HEK293 (cell line): ENCODE measurements at regions not wholly inside any gene's neighbourhood (a gene's known extent, or its start where the extent isn't known, plus 50 kb on each side); places are given as distances from the start of the nearest gene placed in this dataset.

Experiments used
- CTCF ChIA-PET: fragments of 350-600 bp; formaldehyde crosslinking; extraction: SDS; loops from one replicate; lab custom pipeline; 2021; ENCODE audit warnings: antibody characterized with exemption; lab: Yijun Ruan, JAX
- POLR2A ChIA-PET: fragments of 300-600 bp; formaldehyde crosslinking; extraction: SDS; loops from one replicate; lab custom pipeline; 2020; ENCODE audit warnings: antibody characterized with exemption, inconsistent platforms; lab: Yijun Ruan, JAX
- H3K27ac ChIP-seq: fragments of 200-500 bp; sonication (Bioruptor generic); 2 replicates; pipeline ENCODE4 v1.5.1; 2014; ENCODE audit warnings: low read depth, low read length, control low read depth, inconsistent platforms; ENCODE audit errors: extremely low read depth
- H3K36me3 ChIP-seq, 2 experiments: fragments of 200-500 bp in 1 of 2; sonication (Bioruptor generic) in 1 of 2; 1 replicate in 1 of 2; 2 replicates in 1 of 2; pipeline ENCODE4 v1.5.1; 2014 to 2017; ENCODE audit warnings: inconsistent platforms in 2 of 2, low read length in 2 of 2; ENCODE audit not compliant: control insufficient read depth in 2 of 2, insufficient read depth in 1 of 2
- H3K4me1 ChIP-seq: fragments of 200-500 bp; sonication (Bioruptor generic); 2 replicates; pipeline ENCODE4 v1.5.1; 2014; ENCODE audit warnings: mild to moderate bottlenecking, low read length, inconsistent platforms; ENCODE audit not compliant: control insufficient read depth, insufficient read depth
- H3K4me3 ChIP-seq: 2 replicates; pipeline ENCODE4 v1.5.1; 2011; ENCODE audit warnings: low read depth, mild to moderate bottlenecking, control low read depth, low read length, moderate library complexity
- H3K9me3 ChIP-seq: fragments of 200-500 bp; sonication (Bioruptor generic); 2 replicates; pipeline ENCODE4 v1.5.1; 2014; ENCODE audit warnings: low read depth, low read length, inconsistent platforms; ENCODE audit not compliant: control insufficient read depth, insufficient read depth
- GLI2 ChIP-seq: fragments of 450-650 bp; formaldehyde crosslinking; IDR thresholded peaks from 2 replicates; pipeline ENCODE4; 2017; ENCODE audit warnings: missing biosample characterization, missing genetic modification characterization, low read depth, borderline replicate concordance
- GLI4 ChIP-seq: fragments of 450-650 bp; formaldehyde crosslinking; IDR thresholded peaks from 2 replicates; pipeline ENCODE4 v1.5.1; 2016; ENCODE audit warnings: missing biosample characterization, missing genetic modification characterization
- HOXC10 ChIP-seq: sonication (generic); formaldehyde crosslinking; IDR thresholded peaks from 2 replicates; pipeline ENCODE4 v1.8.1; 2023; ENCODE audit warnings: mild to moderate bottlenecking, missing genetic modification reagents
- MYNN ChIP-seq: fragments of 450-650 bp; formaldehyde crosslinking; IDR thresholded peaks from 2 replicates; pipeline ENCODE4 v1.5.1; 2016; ENCODE audit warnings: missing biosample characterization, missing genetic modification characterization, borderline replicate concordance
- PRDM1 ChIP-seq: fragments of 450-650 bp; formaldehyde crosslinking; IDR thresholded peaks from 2 replicates; pipeline ENCODE4; 2016; ENCODE audit warnings: missing biosample characterization, missing genetic modification characterization
- ZNF292 ChIP-seq: fragments of 450-650 bp; formaldehyde crosslinking; IDR thresholded peaks from 2 replicates; pipeline ENCODE4 v1.5.1; 2016; ENCODE audit warnings: low read depth, missing biosample characterization, missing genetic modification characterization, borderline replicate concordance
- ZNF302 ChIP-seq: fragments of 450-650 bp; formaldehyde crosslinking; IDR thresholded peaks from 2 replicates; pipeline ENCODE4 v1.5.1; 2016; ENCODE audit warnings: missing biosample characterization, missing genetic modification characterization, low read depth
- ZNF37A ChIP-seq: fragments of 450-650 bp; IDR thresholded peaks from 2 replicates; pipeline ENCODE4 v1.5.1; 2018; ENCODE audit warnings: missing biosample characterization, missing genetic modification characterization
- ZNF391 ChIP-seq: fragments of 450-650 bp; formaldehyde crosslinking; IDR thresholded peaks from 2 replicates; pipeline ENCODE4 v1.5.1; 2016; ENCODE audit warnings: low read depth, missing biosample characterization, missing genetic modification characterization, borderline replicate concordance
- ZNF529 ChIP-seq: fragments of 450-650 bp; formaldehyde crosslinking; IDR thresholded peaks from 2 replicates; pipeline ENCODE4 v1.5.1; 2017; ENCODE audit warnings: missing genetic modification characterization, missing biosample characterization; ENCODE audit not compliant: insufficient replicate concordance
- ZNF548 ChIP-seq: fragments of 450-650 bp; formaldehyde crosslinking; IDR thresholded peaks from 2 replicates; pipeline ENCODE4 v1.5.1; 2016; ENCODE audit warnings: missing biosample characterization, missing genetic modification characterization
- ZNF549 ChIP-seq: fragments of 450-650 bp; IDR thresholded peaks from 2 replicates; pipeline ENCODE4 v1.5.1; 2018; ENCODE audit warnings: missing biosample characterization, missing genetic modification characterization, mild to moderate bottlenecking, inconsistent platforms, moderate library complexity
- ZSCAN16 ChIP-seq: fragments of 450-650 bp; formaldehyde crosslinking; IDR thresholded peaks from 2 replicates; pipeline ENCODE4 v1.5.1; 2016; ENCODE audit warnings: missing biosample characterization, missing genetic modification characterization
- TF ChIP-seq, protein P1 (sequence below): fragments of 450-650 bp; formaldehyde crosslinking; IDR thresholded peaks from 2 replicates; pipeline ENCODE4 v1.5.1; 2017; ENCODE audit warnings: missing biosample characterization, missing genetic modification characterization
- TF ChIP-seq, protein P2 (sequence below): fragments of 450-650 bp; formaldehyde crosslinking; IDR thresholded peaks from 2 replicates; pipeline ENCODE4 v1.5.1; 2016; ENCODE audit warnings: missing biosample characterization, missing genetic modification characterization
- TF ChIP-seq, protein P3 (sequence below): fragments of 450-650 bp; formaldehyde crosslinking; IDR thresholded peaks from 2 replicates; pipeline ENCODE4 v1.5.1; 2017; ENCODE audit warnings: missing biosample characterization, missing genetic modification characterization
- TF ChIP-seq, protein P4 (sequence below): fragments of 450-650 bp; formaldehyde crosslinking; IDR thresholded peaks from 2 replicates; pipeline ENCODE4 v1.5.1; 2016; ENCODE audit warnings: missing biosample characterization, missing genetic modification characterization

DNA sequence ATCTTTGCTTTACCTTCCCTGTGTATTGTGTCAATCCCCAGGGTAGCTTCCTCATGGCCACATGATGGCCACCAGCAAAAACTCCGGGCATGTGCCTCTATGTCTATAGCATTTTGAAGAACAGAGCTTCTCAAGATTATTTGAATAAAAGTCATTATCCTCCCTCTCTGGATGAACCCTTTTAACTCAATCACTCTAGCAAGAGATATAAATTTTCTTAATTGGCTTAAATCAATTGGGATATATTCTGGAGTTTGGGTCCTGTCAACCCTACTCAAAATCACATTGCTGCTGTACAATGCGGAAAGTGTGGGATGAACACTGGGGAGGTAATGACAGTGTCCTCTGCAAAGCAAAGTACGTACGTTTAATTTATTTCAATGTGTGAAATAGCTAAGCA, 370.6 kb upstream of the LRRC3B start:
- Histone ChIP-seq H3K36me3 (no peaks in the 10 kb centered on the region), H3K4me1 (no peaks in the 10 kb centered on the region), H3K4me3 (no peak overlapping the region), H3K27ac (no peak overlapping the region), H3K9me3 (no peaks in the 10 kb centered on the region)
- POLR2A ChIA-PET, result no interaction called here
- CTCF ChIA-PET, result no interaction called here
- TF ChIP-seq, protein P1, sequence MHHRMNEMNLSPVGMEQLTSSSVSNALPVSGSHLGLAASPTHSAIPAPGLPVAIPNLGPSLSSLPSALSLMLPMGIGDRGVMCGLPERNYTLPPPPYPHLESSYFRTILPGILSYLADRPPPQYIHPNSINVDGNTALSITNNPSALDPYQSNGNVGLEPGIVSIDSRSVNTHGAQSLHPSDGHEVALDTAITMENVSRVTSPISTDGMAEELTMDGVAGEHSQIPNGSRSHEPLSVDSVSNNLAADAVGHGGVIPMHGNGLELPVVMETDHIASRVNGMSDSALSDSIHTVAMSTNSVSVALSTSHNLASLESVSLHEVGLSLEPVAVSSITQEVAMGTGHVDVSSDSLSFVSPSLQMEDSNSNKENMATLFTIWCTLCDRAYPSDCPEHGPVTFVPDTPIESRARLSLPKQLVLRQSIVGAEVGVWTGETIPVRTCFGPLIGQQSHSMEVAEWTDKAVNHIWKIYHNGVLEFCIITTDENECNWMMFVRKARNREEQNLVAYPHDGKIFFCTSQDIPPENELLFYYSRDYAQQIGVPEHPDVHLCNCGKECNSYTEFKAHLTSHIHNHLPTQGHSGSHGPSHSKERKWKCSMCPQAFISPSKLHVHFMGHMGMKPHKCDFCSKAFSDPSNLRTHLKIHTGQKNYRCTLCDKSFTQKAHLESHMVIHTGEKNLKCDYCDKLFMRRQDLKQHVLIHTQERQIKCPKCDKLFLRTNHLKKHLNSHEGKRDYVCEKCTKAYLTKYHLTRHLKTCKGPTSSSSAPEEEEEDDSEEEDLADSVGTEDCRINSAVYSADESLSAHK (tag by site-specific recombination), result no peak
- TF ChIP-seq ZNF391 (tag by site-specific recombination) (no peak), PRDM1 (tag by site-specific recombination) (no peak), ZNF302 (no peak), ZNF549 (tag by site-specific recombination) (no peak), GLI4 (no peak), GLI2 (tag by site-specific recombination) (no peak), ZNF292 (no peak), ZNF548 (tag by site-specific recombination) (no peak), ZNF37A (tag by site-specific recombination) (no peak), HOXC10 (CRISPR knock-in tag) (no peak), ZSCAN16 (tag by site-specific recombination) (no peak)
- TF ChIP-seq, protein P2, sequence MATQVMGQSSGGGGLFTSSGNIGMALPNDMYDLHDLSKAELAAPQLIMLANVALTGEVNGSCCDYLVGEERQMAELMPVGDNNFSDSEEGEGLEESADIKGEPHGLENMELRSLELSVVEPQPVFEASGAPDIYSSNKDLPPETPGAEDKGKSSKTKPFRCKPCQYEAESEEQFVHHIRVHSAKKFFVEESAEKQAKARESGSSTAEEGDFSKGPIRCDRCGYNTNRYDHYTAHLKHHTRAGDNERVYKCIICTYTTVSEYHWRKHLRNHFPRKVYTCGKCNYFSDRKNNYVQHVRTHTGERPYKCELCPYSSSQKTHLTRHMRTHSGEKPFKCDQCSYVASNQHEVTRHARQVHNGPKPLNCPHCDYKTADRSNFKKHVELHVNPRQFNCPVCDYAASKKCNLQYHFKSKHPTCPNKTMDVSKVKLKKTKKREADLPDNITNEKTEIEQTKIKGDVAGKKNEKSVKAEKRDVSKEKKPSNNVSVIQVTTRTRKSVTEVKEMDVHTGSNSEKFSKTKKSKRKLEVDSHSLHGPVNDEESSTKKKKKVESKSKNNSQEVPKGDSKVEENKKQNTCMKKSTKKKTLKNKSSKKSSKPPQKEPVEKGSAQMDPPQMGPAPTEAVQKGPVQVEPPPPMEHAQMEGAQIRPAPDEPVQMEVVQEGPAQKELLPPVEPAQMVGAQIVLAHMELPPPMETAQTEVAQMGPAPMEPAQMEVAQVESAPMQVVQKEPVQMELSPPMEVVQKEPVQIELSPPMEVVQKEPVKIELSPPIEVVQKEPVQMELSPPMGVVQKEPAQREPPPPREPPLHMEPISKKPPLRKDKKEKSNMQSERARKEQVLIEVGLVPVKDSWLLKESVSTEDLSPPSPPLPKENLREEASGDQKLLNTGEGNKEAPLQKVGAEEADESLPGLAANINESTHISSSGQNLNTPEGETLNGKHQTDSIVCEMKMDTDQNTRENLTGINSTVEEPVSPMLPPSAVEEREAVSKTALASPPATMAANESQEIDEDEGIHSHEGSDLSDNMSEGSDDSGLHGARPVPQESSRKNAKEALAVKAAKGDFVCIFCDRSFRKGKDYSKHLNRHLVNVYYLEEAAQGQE (tag by site-specific recombination), result no peak
- TF ChIP-seq, protein P3, sequence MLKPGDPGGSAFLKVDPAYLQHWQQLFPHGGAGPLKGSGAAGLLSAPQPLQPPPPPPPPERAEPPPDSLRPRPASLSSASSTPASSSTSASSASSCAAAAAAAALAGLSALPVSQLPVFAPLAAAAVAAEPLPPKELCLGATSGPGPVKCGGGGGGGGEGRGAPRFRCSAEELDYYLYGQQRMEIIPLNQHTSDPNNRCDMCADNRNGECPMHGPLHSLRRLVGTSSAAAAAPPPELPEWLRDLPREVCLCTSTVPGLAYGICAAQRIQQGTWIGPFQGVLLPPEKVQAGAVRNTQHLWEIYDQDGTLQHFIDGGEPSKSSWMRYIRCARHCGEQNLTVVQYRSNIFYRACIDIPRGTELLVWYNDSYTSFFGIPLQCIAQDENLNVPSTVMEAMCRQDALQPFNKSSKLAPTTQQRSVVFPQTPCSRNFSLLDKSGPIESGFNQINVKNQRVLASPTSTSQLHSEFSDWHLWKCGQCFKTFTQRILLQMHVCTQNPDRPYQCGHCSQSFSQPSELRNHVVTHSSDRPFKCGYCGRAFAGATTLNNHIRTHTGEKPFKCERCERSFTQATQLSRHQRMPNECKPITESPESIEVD (tag by site-specific recombination), result no peak
- TF ChIP-seq, protein P4, sequence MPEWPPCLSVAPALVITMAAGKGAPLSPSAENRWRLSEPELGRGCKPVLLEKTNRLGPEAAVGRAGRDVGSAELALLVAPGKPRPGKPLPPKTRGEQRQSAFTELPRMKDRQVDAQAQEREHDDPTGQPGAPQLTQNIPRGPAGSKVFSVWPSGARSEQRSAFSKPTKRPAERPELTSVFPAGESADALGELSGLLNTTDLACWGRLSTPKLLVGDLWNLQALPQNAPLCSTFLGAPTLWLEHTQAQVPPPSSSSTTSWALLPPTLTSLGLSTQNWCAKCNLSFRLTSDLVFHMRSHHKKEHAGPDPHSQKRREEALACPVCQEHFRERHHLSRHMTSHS, result no peak

DNA sequence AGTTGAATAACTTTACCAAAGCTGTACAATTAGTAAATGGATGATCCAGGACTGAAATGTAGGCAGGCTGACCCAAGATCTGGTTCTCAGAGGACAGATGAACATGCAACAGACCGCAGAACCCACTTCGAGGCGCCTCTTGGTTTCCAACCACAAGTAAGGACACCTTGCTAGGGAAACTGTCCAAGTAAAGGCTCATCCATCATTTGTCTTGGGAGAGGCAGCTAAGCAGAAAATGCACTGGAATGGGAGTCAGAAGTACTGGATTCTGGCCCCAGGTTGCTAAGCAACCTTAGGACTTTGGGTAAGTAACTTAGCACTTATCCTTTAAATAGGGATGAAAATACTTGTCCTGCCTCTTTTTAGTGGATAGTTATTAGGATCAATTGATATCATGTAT, 366.3 kb upstream of the LRRC3B start:
- ChIA-PET POLR2A (no interaction called here), CTCF (interaction anchor here (0.6 kb wide), 1 partner anchor 309 kb away, joined by 3 read pairs; no protein-coding TSS in a partner anchor)
- H3K4me1 ChIP-seq, result no peaks in the 10 kb centered on the region
- H3K9me3 ChIP-seq, result no peaks in the 10 kb centered on the region
- TF ChIP-seq ZNF529 (tag by site-specific recombination) (no peak), ZNF391 (tag by site-specific recombination) (no peak), MYNN (tag by site-specific recombination) (no peak)
- no peak overlapping the region for H3K4me3 ChIP-seq
- no peaks in the 10 kb centered on the region for H3K36me3 ChIP-seq
- H3K27ac ChIP-seq, result no peak overlapping the region
